GM12872 (cell line): ENCODE measurements at regions not wholly inside any gene's neighbourhood (a gene's known extent, or its start where the extent isn't known, plus 50 kb on each side); places are given as distances from the start of the nearest gene placed in this dataset.

ENCODE experiments used
- TF ChIP-seq, protein P1 (sequence below): IDR thresholded peaks from 3 replicates; pipeline ENCODE4 v1.5.1; 2011; ENCODE audit warnings: low read depth, mild to moderate bottlenecking, low read length, moderate library complexity; ENCODE audit not compliant: insufficient read depth

DNA sequence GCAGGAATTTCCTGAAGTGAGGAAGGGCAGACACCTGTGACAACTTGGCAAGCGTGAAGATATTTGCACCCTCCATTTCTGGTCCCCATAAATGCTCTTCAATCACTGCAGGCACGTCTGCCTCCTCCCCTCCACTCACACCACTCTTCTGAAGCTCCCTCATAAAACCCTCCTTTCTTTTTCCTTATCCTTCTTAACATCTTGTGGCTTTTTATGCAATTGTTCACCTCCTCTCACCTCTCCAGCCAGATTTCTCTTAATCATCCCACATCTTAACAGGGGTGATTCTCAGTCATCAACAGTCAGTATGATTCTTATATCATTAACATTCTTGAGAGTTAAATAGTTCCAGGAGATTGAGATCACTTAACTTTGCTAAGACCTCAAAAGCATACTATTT is 277.4 kb downstream of the SPRY1 start:
- TF ChIP-seq, protein P1, sequence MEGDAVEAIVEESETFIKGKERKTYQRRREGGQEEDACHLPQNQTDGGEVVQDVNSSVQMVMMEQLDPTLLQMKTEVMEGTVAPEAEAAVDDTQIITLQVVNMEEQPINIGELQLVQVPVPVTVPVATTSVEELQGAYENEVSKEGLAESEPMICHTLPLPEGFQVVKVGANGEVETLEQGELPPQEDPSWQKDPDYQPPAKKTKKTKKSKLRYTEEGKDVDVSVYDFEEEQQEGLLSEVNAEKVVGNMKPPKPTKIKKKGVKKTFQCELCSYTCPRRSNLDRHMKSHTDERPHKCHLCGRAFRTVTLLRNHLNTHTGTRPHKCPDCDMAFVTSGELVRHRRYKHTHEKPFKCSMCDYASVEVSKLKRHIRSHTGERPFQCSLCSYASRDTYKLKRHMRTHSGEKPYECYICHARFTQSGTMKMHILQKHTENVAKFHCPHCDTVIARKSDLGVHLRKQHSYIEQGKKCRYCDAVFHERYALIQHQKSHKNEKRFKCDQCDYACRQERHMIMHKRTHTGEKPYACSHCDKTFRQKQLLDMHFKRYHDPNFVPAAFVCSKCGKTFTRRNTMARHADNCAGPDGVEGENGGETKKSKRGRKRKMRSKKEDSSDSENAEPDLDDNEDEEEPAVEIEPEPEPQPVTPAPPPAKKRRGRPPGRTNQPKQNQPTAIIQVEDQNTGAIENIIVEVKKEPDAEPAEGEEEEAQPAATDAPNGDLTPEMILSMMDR = no peak

DNA sequence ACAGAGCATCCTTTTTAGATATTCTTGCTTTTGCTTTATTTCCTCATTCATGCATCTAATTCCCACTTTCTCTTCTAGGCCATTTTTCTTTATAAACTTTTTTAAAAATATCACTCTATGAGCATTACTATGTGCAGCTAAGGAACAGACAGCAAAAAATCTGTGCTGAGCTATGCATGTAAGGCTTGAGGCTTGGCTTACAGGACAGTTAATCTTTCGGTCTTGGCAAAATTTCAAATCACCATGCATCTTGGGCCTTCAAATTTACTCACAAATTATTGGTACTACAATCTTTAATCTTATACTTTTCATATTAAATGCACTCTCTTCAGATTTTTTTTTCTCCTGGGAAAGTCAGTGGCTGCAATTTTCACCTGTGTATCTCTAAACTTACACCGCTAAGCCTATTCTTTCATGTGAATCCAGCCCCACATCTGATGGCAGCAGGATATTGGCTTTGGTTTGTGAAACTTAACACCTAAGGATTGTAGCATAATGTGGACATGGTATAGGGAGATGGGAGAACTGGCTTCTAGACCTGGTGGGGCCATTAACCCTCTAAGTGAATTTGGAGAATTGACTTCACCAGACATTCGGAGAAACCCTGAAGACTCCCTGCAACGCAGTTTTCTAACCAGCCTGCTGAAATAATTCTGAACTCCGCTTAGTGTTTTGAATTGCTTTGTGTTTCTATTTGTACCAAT is 278.3 kb downstream of the SPRY1 start:
- TF ChIP-seq, protein P1 = no peak

DNA sequence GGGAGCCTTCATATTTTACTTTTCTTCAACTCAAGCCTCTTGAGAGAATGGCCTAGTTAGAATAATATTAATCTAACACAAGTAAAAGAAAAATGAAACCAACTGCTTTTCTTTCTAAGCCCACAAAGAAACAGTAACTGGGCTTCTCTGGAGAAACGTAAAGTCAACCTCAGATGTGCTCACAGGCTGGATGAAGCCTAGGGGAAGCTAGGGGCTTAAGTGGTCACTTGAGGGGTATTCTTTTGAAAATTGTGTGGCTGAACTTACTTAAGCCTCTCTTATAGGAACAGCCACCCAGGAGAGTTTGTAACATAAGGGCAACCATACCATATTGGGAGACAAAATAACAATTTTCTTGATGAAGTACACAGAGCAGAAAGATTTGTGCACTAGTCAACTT is 279.0 kb downstream of the SPRY1 start:
- TF ChIP-seq, protein P1 = no peak

DNA sequence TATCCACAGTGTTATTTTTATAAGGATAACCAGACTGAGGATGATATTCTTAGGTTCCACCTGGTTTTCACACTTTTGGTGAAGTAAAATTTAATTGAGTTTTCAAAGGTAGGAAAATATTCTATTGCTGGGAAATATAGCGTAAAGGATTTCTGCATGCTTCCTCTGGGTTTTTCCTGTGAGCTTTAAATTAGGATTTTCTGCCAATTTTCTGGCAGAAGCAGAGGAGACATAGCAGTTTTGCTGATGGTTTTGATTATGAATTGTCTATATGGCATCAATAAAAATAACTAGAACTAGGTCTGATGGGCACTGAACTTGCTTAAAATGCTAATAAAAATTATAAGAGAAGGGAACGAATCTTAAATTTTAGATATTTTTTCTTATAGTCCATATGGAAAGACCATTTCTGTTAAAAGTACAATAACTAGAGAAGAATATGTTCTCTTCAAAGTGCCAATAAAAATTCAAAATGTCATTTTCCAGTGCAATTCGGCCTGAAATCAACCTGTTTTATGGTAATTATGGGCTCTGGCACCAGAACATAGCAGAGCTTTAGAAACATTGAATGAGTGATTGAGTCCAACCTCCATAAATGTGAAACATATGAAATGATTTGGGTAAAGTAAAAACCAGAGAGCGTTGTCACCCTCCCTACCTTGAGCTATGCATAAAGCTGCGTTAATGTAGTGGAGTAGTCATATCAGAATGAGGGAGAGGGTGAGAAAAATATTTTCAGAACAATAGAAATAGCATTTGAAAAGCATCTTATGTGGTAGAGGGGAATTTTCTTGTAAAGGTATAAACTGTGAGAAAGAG is 279.7 kb downstream of the SPRY1 start:
- TF ChIP-seq, protein P1 = no peak

GRCh38 chr4:123676890-123677229 is 280.3 kb downstream of the SPRY1 start:
- TF ChIP-seq, protein P1 = no peak

GRCh38 chr4:123682931-123683330 is 286.3 kb downstream of the SPRY1 start:
- TF ChIP-seq, protein P1 = no peak

DNA sequence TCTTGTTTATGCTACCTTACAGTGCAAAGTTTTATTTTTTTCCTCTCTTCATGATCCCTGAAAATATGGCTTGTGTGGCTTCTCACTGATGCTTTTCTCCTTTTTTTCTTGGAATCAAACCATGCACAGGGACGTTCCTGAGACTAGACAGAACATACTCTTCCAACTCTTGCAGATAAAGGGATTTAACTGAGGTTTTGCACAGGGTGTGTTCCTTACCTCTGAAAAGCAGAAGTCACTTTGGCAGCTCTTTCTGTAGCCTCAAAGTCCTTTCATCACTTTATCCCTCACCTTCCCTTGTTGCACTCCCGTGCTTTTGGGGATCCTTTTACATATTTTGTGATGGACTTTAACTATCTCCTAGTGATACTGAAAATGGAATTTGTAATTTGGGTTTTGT is 300.1 kb downstream of the SPRY1 start:
- TF ChIP-seq, protein P1 = no peak
